Pancreas (tissue), 10 donors: ENCODE measurements at regions not wholly inside any gene's neighbourhood (a gene's known extent, or its start where the extent isn't known, plus 50 kb on each side); places are given as distances from the start of the nearest gene placed in this dataset.
A peak's percentile ranks its signal among the peaks of the same experiment; 100 is the strongest.
"Not testable (repeated sequence)": the region's sequence is repeated elsewhere in the genome, so short reads cannot be mapped to it uniquely, and the experiment has no call there.

Experiments used
- ATAC-seq, 4 donors: fragments of 200-7000 bp; cut with Tn5 transposase; one replicate each; pipeline versions ENCODE4 v1.8.0 to v1.9.1; 2020; ENCODE audit warnings: mild to moderate bottlenecking in 4 of 4, moderate library complexity in 4 of 4
- DNase-seq, 6 donors: peaks; one replicate each; pipeline ENCODE4 v3.0.0-alpha.2; 2020
- FAIRE-seq: peaks from 2 replicates; lab custom pipeline; 2012; peaks lifted over from hg19 to GRCh38; lab: Jason Lieb, UNC
- H3K27ac ChIP-seq, 4 donors: fragments of 200-600 bp; sonication (generic); 1 replicate in 3 of 4; 2 replicates in 1 of 4; pipeline versions ENCODE4 v1.5.0 to v1.8.0; 2020
- H3K27me3 ChIP-seq, 4 donors: fragments of 200-600 bp; one replicate each; pipeline ENCODE4 v1.8.0; 2021
- H3K36me3 ChIP-seq, 3 donors: fragments of 200-600 bp; sonication (generic) in 1 of 3; one replicate each; pipeline versions ENCODE4 v1.5.0 to v1.8.0; 2020 to 2021
- H3K4me1 ChIP-seq, 3 donors: fragments of 200-600 bp; one replicate each; pipeline ENCODE4 v1.8.0; 2021
- H3K4me3 ChIP-seq, 4 donors: fragments of 200-600 bp; sonication (generic) in 2 of 4; one replicate each; pipeline versions ENCODE4 v1.5.0 to v1.8.0; 2020 to 2021
- H3K9me3 ChIP-seq, 4 donors: fragments of 200-600 bp; one replicate each; pipeline ENCODE4 v1.8.0; 2021
- CTCF ChIP-seq, 4 donors: fragments of 200-600 bp; sonication (generic) in 3 of 4; IDR thresholded peaks; one replicate each; pipeline versions ENCODE4 v1.5.0 to v1.8.0; 2021; ENCODE audit warnings: antibody characterized with exemption in 4 of 4
- WGBS, 2 donors: extraction: QIAGEN DNeasy Blood & Tissue Kit; methylation state at CpG; one replicate each; pipeline ENCODE4 v1.1.7; 2013; 5-methylcytosine and 5-hydroxymethylcytosine counted together
- intact Hi-C, 3 donors: fragments of 100-400 bp; cut with DNase I; formaldehyde crosslinking; loops; one replicate each; pipeline versions ENCODE4 v1.11.1 to v1.14.2; 2022
- donor health status: healthy with polysubstance abuse.
- donor health status: DM: no; HTN: no; CAD: no; lungs with moderate emphysema.
- donor health status: DM: no; HTN: no; CAD: no.
- donor health status: control.
- donor health status: control.
- donor health status: Bipolar disorder and iron deficiency.
- donor health status: DM: yes; HTN: yes; CAD: no.
- donor health status: DM: no; HTN: no; CAD: no.
- donor health status: DM: no; HTN: no; CAD: no.
- donor health status: DM: yes; HTN: yes; CAD: no.

- 62 to 69% methylated on average over 12 of the region's 12 CpGs for WGBS, 2 donors
- Histone ChIP-seq H3K9me3 (no peaks in the 10 kb centered on the region), H3K27ac (no peak overlapping the region), H3K36me3 (no peaks in the 10 kb centered on the region), H3K4me1 (peaks cover 0 to 3% (median 0%) of the 10 kb centered on the region in 3 donors), H3K27me3 (no peaks in the 10 kb centered on the region), H3K4me3 (no peak overlapping the region)
- ATAC-seq (no peak), FAIRE-seq (no peak), DNase-seq (no peak)
- intact Hi-C loops, result no loop called here
- TF ChIP-seq CTCF (IDR thresholded peaks at IDR 0.05), result no peak
Measured at GRCh38 chr1:30084909-30085571, 638.3 kb downstream of the MATN1 start.

DNA sequence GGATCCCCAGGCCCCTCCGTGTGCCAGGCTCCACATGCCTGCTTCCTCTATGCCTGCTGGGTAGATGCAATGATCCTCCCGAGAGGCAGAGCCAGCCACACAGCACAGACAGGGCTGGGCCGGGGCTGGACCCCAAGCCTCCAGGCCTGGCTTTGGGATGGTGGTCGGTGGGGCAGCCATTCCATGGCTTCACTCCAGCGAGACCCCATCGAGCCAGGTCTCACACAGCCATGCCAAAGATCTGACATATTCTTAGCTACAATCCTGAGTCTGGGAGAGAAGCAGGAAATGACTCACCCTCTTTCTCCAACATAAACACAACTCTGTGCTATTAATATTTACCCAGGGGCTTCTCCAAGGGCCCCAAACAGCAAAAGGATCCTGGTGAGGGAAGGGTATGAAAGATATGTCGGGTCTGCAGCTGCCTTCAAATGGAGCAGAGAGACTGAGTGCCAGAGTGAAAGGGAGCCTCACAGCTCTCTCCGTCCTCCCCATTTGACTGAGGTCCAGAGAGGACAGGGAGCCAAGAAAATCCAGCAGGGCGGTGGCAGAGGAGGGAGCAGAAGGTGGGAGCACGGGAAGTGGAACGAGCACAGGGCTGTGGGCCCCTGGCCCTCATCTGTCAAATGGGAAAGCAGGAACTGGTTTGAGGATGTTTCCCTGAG lies 639.5 kb downstream of the MATN1 start:
- no peak for TF ChIP-seq CTCF (IDR thresholded peaks at IDR 0.05)
- peak overlapping the region in 1 of 4 donors; percentile 37 for H3K27ac ChIP-seq
- intact Hi-C loops, result no loop called here
- no peaks in the 10 kb centered on the region for H3K9me3 ChIP-seq
- 32 to 35% methylated on average over 11 of the region's 11 CpGs for WGBS, 2 donors
- no peaks in the 10 kb centered on the region for H3K36me3 ChIP-seq
- ATAC-seq, result peak in 3 of 4 donors; percentile 31 to 71 (median 66)
- no peaks in the 10 kb centered on the region for H3K27me3 ChIP-seq
- no peak for FAIRE-seq
- no peak for DNase-seq
- no peak overlapping the region for H3K4me3 ChIP-seq
- peaks cover 0 to 3% (median 0%) of the 10 kb centered on the region in 3 donors for H3K4me1 ChIP-seq

- Histone ChIP-seq H3K4me3 (no peak overlapping the region), H3K36me3 (no peaks in the 10 kb centered on the region), H3K9me3 (no peaks in the 10 kb centered on the region), H3K27ac (no peak overlapping the region), H3K27me3 (no peaks in the 10 kb centered on the region), H3K4me1 (peaks cover 0 to 3% (median 0%) of the 10 kb centered on the region in 3 donors)
- intact Hi-C loops, result no loop called here
- no peak for FAIRE-seq
- ATAC-seq, result no peak
- WGBS, 2 donors, result 52 to 66% methylated on average over 6 of the region's 6 CpGs
- no peak for TF ChIP-seq CTCF (IDR thresholded peaks at IDR 0.05)
- DNase-seq, result no peak
Measured at GRCh38 chr1:30081379-30082102, 641.8 kb downstream of the MATN1 start.

DNA sequence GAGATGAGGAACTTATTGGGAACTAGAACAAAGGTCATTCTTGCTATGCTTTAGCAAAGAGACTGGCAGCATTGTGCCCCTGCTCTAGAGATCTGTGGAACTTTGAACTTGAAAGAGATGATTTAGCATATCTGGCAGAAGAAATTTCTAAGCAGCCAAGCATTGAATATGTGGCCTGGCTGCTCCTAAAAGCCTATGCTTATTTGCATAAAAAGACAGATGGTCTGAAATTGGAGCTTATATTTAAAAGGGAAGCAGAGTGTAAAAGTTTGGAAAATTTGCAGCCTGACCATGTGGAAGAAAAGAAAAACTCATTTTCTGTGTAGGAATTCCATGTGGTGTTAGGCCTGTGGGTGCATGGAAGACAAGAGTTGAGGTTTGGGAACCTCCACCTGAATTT lies 647.5 kb downstream of the MATN1 start:
- intact Hi-C loops, H3K27ac ChIP-seq, H3K27me3 ChIP-seq, H3K9me3 ChIP-seq, FAIRE-seq, DNase-seq, H3K36me3 ChIP-seq, H3K4me3 ChIP-seq, H3K4me1 ChIP-seq, ATAC-seq: not testable (repeated sequence)

DNA sequence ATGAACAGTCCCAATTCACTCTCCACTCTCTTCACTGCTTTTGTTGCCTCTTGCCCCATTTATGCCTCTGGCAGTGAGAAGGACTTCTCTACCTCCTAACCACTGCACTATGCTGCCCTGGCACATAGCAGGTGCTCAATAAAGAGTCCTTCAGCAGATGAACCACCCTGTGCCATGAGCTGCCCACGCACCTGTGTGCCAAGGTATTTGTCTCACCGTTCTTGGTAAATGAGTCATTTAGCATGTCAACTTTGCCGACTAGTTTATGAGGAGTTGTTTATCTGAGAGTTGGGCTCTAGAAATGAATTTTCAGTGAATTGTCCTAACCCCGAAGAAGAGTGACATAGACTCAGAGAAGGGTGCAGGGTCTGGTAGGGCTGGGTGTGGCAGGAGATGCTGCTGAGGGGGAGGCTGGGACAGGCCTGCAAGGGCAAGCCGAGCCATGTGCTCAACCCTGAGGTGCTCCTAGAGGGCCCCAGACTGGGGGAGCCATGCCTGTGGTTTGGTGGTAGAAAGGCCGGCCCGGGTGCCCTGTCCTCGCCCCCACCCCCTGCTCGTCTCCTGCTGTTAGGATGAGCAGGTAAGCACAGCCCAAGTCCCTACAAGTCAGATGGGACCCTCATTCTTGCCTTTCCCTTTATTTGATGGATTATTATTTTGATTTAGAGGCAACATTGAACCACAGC lies 654.5 kb downstream of the MATN1 start:
- Histone ChIP-seq H3K9me3 (no peaks in the 10 kb centered on the region), H3K36me3 (no peaks in the 10 kb centered on the region), H3K27ac (no peak overlapping the region), H3K4me1 (no peaks in the 10 kb centered on the region), H3K27me3 (no peaks in the 10 kb centered on the region), H3K4me3 (no peak overlapping the region)
- WGBS, 2 donors, result 77 to 80% methylated on average over 9 of the region's 9 CpGs
- no peak for FAIRE-seq
- no peak for TF ChIP-seq CTCF (IDR thresholded peaks at IDR 0.05)
- intact Hi-C loops, result no loop called here
- no peak for DNase-seq
- no peak for ATAC-seq
